CD8-positive, alpha-beta memory T cell (primary cell): ENCODE measurements at regions not wholly inside any gene's neighbourhood (a gene's known extent, or its start where the extent isn't known, plus 50 kb on each side); places are given as distances from the start of the nearest gene placed in this dataset.

Experiments used
- CTCF ChIA-PET: fragments of 350-600 bp; sonication (Branson Sonifier 250); formaldehyde crosslinking; loops from one replicate; lab custom pipeline; 2021; ENCODE audit warnings: antibody characterized with exemption; lab: Charles Lee
- POLR2A ChIA-PET: fragments of 350-600 bp; sonication (Branson Sonifier 250); formaldehyde crosslinking; loops from one replicate; lab custom pipeline; 2021; ENCODE audit warnings: antibody characterized with exemption; lab: Charles Lee
- DNase-seq, 5 donors: peaks; one replicate each; pipeline versions ENCODE4 v3.0.0 to v3.0.0-alpha.2; 2020 to 2022; ENCODE audit warnings: mixed read lengths in 1 of 5
- H3K27ac ChIP-seq: one replicate; pipeline ENCODE4 v1.7.0; 2013; ENCODE audit warnings: low read depth, mild to moderate bottlenecking, low read length, moderate library complexity
- H3K27me3 ChIP-seq: 2 replicates; pipeline ENCODE4 v1.7.0; 2013; ENCODE audit warnings: low read length, mild to moderate bottlenecking; ENCODE audit not compliant: insufficient read depth, poor library complexity, severe bottlenecking
- H3K36me3 ChIP-seq: 2 replicates; pipeline ENCODE4 v1.7.0; 2013; ENCODE audit warnings: mild to moderate bottlenecking, low read length, moderate library complexity; ENCODE audit not compliant: insufficient read depth
- H3K4me1 ChIP-seq: 2 replicates; pipeline ENCODE4 v1.7.0; 2013; ENCODE audit warnings: mild to moderate bottlenecking, low read length, moderate library complexity; ENCODE audit not compliant: insufficient read depth
- H3K4me3 ChIP-seq: 2 replicates; pipeline ENCODE4 v1.7.0; 2013; ENCODE audit warnings: mild to moderate bottlenecking, low read length
- H3K9me3 ChIP-seq: 2 replicates; pipeline ENCODE4 v1.7.0; 2013; ENCODE audit warnings: mild to moderate bottlenecking, low read length
- H3K27ac Mint-ChIP-seq, 8 donors: one replicate each; pipeline ENCODE4 v1.8.0; 2020 to 2021; ENCODE audit warnings: mixed read lengths in 8 of 8, mild to moderate bottlenecking in 6 of 8, inconsistent platforms in 3 of 8, moderate library complexity in 3 of 8
- H3K27me3 Mint-ChIP-seq, 2 donors: one replicate each; pipeline ENCODE4 v1.8.0; 2020 to 2021; ENCODE audit warnings: mixed read lengths in 2 of 2, mild to moderate bottlenecking in 1 of 2, moderate library complexity in 1 of 2
- H3K36me3 Mint-ChIP-seq, 3 donors: one replicate each; pipeline ENCODE4 v1.8.0; 2020 to 2021; ENCODE audit warnings: mixed read lengths in 3 of 3, inconsistent platforms in 1 of 3, mild to moderate bottlenecking in 1 of 3
- H3K4me1 Mint-ChIP-seq, 3 donors: one replicate each; pipeline ENCODE4 v1.8.0; 2020 to 2021; ENCODE audit warnings: mixed read lengths in 3 of 3, inconsistent platforms in 1 of 3, mild to moderate bottlenecking in 1 of 3
- H3K4me3 Mint-ChIP-seq, 7 donors: one replicate each; pipeline ENCODE4 v1.8.0; 2020 to 2021; ENCODE audit warnings: mixed read lengths in 7 of 7, mild to moderate bottlenecking in 6 of 7, moderate library complexity in 4 of 7, inconsistent platforms in 2 of 7
- H3K9me3 Mint-ChIP-seq, 5 donors: one replicate each; pipeline ENCODE4 v1.8.0; 2020 to 2022; ENCODE audit warnings: mixed read lengths in 5 of 5, mild to moderate bottlenecking in 3 of 5, moderate library complexity in 2 of 5, inconsistent platforms in 1 of 5

DNA sequence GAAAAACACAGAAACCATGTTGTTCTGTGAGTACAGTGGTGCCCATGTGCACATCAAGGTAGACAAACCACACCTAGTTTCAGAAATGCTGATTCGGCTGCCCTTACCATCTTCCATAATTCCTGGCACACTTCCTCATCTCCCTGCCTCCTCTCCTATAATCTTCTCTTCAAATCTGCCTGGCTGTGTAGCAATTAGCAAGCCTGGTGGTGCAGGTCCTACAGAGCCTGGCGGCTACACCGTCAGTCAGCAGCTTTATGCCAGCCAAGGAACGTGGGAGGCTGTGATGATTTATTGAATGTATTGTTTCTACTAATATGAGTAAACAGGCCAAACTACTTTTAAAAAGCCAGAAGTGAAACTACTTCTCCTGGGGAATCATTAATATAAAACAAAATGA is 106.8 kb downstream of the SEMA6D start:
- H3K27ac Mint-ChIP-seq: no peak overlapping the region
- no peaks in the 10 kb centered on the region for H3K9me3 ChIP-seq
- no peak for DNase-seq
- H3K4me1 ChIP-seq: no peaks in the 10 kb centered on the region
- peaks cover 0 to 5% (median 2%) of the 10 kb centered on the region in 5 donors for H3K9me3 Mint-ChIP-seq
- ChIA-PET POLR2A (no interaction called here), CTCF (no interaction called here)
- no peaks in the 10 kb centered on the region for H3K4me1 Mint-ChIP-seq
- no peaks in the 10 kb centered on the region for H3K36me3 Mint-ChIP-seq
- H3K27ac ChIP-seq: no peak overlapping the region
- peaks cover 2 to 8% of the 10 kb centered on the region in 2 donors for H3K27me3 Mint-ChIP-seq
- H3K27me3 ChIP-seq: no peaks in the 10 kb centered on the region
- no peak overlapping the region for H3K4me3 ChIP-seq
- H3K4me3 Mint-ChIP-seq: no peak overlapping the region
- no peaks in the 10 kb centered on the region for H3K36me3 ChIP-seq

DNA sequence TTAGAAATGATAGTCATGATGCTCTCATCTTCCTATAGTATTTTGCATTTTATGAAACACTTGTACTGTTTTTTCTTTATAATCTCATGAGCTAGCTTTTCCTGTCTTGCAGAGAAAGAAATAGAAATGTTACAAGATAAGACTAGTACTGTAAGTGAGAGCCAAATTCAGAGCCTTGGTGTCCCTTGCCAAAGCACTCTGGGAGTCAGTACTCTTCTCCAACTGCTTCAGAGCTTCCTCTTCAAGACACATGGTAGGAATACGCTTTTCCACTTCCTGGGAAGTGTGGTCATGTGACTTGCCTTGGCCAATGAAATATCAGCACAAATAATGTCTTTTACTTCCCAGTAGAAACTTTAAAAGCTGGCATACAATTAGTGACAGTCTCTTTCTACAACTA is 112.4 kb downstream of the SEMA6D start:
- Histone ChIP-seq H3K4me1 (no peaks in the 10 kb centered on the region), H3K36me3 (no peaks in the 10 kb centered on the region), H3K27me3 (no peaks in the 10 kb centered on the region), H3K27ac (no peak overlapping the region), H3K9me3 (no peaks in the 10 kb centered on the region), H3K4me3 (no peak overlapping the region)
- ChIA-PET POLR2A (no interaction called here), CTCF (no interaction called here)
- Mint-ChIP-seq H3K4me1 (no peaks in the 10 kb centered on the region), H3K4me3 (no peak overlapping the region), H3K9me3 (peaks cover 0 to 5% (median 3%) of the 10 kb centered on the region in 5 donors), H3K36me3 (peaks cover 0 to 2% (median 0%) of the 10 kb centered on the region in 3 donors), H3K27ac (no peak overlapping the region), H3K27me3 (peaks cover 0 to 8% of the 10 kb centered on the region in 2 donors)
- DNase-seq: no peak

DNA sequence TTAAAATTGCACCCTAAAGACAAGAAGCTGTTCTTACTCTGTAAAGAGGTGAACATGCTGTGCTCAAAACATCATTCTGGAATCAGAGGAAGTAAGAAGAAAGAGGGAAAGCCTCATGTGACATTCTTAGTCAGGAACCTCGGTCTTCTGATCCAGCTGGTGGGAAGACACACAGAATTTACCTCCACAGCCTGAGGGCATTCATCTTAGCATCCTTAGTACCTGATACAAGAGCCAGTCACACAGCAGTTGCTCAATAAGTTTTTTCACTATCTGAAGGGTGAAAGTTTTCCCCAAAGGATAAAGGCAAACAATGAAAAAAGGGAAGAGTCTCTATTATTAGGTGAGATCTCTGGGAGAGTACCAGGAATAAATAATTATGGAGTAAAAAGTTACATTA is 116.8 kb downstream of the SEMA6D start:
- Mint-ChIP-seq H3K36me3 (peaks cover 0 to 2% (median 0%) of the 10 kb centered on the region in 3 donors), H3K4me3 (no peak overlapping the region), H3K27ac (no peak overlapping the region), H3K27me3 (no peaks in the 10 kb centered on the region), H3K4me1 (no peaks in the 10 kb centered on the region), H3K9me3 (peaks cover 0 to 4% (median 2%) of the 10 kb centered on the region in 5 donors)
- no peak overlapping the region for H3K4me3 ChIP-seq
- no peaks in the 10 kb centered on the region for H3K4me1 ChIP-seq
- no peak for DNase-seq
- ChIA-PET CTCF (no interaction called here), POLR2A (no interaction called here)
- no peaks in the 10 kb centered on the region for H3K27me3 ChIP-seq
- H3K27ac ChIP-seq: no peak overlapping the region
- no peaks in the 10 kb centered on the region for H3K36me3 ChIP-seq
- H3K9me3 ChIP-seq: no peaks in the 10 kb centered on the region

DNA sequence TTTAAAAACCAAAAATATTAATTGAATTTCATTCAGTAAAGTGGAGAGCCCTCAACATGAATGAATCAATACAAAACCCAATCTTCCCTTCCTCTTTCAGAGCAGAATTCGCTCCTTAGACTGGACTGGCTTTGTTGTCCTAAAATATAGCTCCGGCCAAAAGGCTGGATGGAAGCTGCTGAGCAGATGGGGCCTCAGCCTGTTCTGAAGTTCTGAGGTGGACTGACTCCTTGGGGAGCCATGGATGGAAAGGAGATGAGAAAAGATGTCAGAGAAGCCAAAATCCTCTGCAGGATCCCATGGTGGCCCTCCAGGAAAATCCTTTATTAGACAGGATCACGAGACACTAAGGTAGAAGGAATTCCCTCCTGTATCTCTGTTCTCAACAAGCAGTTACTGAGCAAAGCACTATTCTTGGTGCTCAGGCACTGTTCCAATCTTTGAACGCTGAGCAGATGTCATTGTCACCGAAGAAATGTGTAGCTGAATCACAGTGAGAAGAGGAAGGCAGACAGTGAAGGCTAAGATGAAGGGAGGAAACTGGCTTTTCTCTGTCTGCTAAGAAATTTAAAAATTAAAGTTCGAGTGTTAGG is 122.0 kb downstream of the SEMA6D start:
- no peak for DNase-seq
- H3K27me3 Mint-ChIP-seq: peaks cover 0 to under 1% of the 10 kb centered on the region in 2 donors
- no peaks in the 10 kb centered on the region for H3K36me3 ChIP-seq
- no peaks in the 10 kb centered on the region for H3K4me1 Mint-ChIP-seq
- H3K4me1 ChIP-seq: no peaks in the 10 kb centered on the region
- H3K9me3 ChIP-seq: no peaks in the 10 kb centered on the region
- POLR2A ChIA-PET: no interaction called here
- no peak overlapping the region for H3K4me3 ChIP-seq
- CTCF ChIA-PET: no interaction called here
- no peaks in the 10 kb centered on the region for H3K27me3 ChIP-seq
- peaks cover 0 to 4% (median 0%) of the 10 kb centered on the region in 5 donors for H3K9me3 Mint-ChIP-seq
- H3K27ac ChIP-seq: no peak overlapping the region
- no peak overlapping the region for H3K27ac Mint-ChIP-seq
- H3K4me3 Mint-ChIP-seq: no peak overlapping the region
- H3K36me3 Mint-ChIP-seq: no peaks in the 10 kb centered on the region

DNA sequence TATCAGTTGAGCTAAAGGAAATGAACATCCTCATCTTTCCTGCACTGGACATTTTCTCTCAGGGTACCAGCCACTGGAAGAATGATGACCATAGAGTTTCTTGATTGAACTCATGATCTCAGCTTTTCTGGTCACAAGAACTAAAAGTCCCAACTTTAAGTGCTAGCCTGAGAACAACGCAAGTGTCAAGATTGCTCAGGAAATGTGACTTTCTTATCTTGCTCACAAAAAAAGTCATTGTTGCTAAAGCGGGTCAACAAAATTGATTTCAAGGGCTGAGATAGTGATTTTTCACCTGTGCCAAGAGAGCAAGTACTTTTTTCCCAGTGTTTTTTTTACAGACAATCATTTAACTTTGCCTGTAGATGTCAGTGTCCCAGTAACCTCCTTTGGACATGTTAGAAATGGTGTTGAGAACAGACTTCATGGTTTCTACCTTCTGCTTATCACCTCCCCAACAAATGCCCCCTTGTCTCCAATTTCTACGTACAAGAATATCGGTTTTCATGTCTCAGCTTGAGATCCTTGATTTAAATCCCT is 125.9 kb downstream of the SEMA6D start:
- no peak overlapping the region for H3K27ac Mint-ChIP-seq
- DNase-seq: no peak
- CTCF ChIA-PET: no interaction called here

DNA sequence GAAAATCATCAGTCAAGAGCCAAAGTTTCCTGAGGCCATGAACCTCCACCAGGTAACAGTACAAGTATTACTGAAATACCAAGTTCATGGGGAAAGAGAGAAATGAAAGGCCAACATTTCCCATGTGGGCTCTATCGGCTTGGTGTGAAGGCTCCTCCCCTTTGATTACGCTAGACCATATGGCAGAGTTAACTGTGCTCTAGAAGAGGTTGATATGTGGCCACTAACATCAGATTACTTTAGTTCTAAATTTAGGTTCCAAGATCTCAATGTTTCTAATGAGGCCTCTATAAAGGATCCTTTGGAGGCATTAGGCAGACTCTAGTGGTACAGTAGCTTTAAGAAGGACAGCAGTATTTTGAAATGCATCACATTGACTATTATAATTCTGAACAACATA is 127.1 kb downstream of the SEMA6D start:
- no peaks in the 10 kb centered on the region for H3K36me3 Mint-ChIP-seq

More for the DNA sequence above, 125.9 kb downstream of the SEMA6D start:
- Histone ChIP-seq H3K27me3 (no peaks in the 10 kb centered on the region), H3K27ac (no peak overlapping the region), H3K4me1 (no peaks in the 10 kb centered on the region), H3K4me3 (no peak overlapping the region), H3K36me3 (no peaks in the 10 kb centered on the region), H3K9me3 (no peaks in the 10 kb centered on the region)
- Mint-ChIP-seq H3K9me3 (peaks cover 0 to 4% (median 0%) of the 10 kb centered on the region in 5 donors), H3K36me3 (no peaks in the 10 kb centered on the region), H3K4me3 (no peak overlapping the region), H3K27me3 (peaks cover 0 to 3% of the 10 kb centered on the region in 2 donors), H3K4me1 (no peaks in the 10 kb centered on the region)
- POLR2A ChIA-PET: no interaction called here

DNA sequence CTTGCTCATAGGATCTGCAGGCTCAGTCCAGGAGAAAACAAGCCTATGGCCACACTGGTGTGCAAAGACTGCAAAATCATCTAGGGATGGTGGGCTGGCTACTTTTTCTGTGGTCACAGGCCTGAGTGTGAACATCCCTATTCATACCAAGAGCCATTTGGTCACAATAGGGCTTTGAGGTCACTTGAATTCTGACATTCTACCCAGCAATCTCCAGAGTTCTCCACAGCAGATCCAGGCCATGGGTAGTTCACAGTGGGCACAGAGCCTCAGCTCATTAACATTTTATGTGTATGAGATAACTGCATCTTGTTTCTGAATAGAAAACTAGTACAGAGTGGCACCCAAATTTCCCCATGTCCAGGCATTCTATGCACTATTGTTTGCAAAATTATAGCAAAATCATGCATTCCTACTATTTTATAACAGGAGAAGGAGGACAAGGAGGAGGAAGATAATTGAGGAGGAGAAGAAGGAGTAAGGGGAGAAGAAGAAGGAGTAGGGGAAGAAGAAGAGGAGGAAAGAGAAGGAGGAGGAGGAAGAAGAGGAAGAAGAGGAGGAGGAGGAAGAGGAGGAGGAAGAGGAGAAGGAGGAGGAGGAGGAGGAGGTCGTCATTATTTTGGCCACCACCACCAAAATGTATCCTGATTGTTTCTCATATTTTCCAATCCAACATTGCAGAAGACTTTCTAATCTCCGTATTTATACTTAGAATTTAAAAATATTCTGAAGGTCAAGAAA is 129.0 kb downstream of the SEMA6D start:
- no peaks in the 10 kb centered on the region for H3K36me3 Mint-ChIP-seq
- Histone ChIP-seq H3K4me3 (no peak overlapping the region), H3K9me3 (no peaks in the 10 kb centered on the region), H3K27me3 (no peaks in the 10 kb centered on the region), H3K4me1 (no peaks in the 10 kb centered on the region), H3K27ac (no peak overlapping the region), H3K36me3 (no peaks in the 10 kb centered on the region)
- CTCF ChIA-PET: no interaction called here
- POLR2A ChIA-PET: no interaction called here
- DNase-seq: no peak
- no peak overlapping the region for H3K4me3 Mint-ChIP-seq
- H3K4me1 Mint-ChIP-seq: no peaks in the 10 kb centered on the region
- H3K9me3 Mint-ChIP-seq: peaks cover 0 to 9% (median 2%) of the 10 kb centered on the region in 5 donors
- H3K27ac Mint-ChIP-seq: no peak overlapping the region
- peaks cover 0 to 3% of the 10 kb centered on the region in 2 donors for H3K27me3 Mint-ChIP-seq

More for the DNA sequence above, 127.1 kb downstream of the SEMA6D start:
- Histone ChIP-seq H3K27me3 (no peaks in the 10 kb centered on the region), H3K4me3 (no peak overlapping the region), H3K9me3 (no peaks in the 10 kb centered on the region), H3K4me1 (no peaks in the 10 kb centered on the region), H3K27ac (no peak overlapping the region), H3K36me3 (no peaks in the 10 kb centered on the region)
- DNase-seq: no peak
- no peak overlapping the region for H3K4me3 Mint-ChIP-seq
- POLR2A ChIA-PET: no interaction called here
- CTCF ChIA-PET: no interaction called here
- no peak overlapping the region for H3K27ac Mint-ChIP-seq
- peaks cover 0 to 4% (median 0%) of the 10 kb centered on the region in 5 donors for H3K9me3 Mint-ChIP-seq
- no peaks in the 10 kb centered on the region for H3K4me1 Mint-ChIP-seq
- peaks cover 0 to 3% of the 10 kb centered on the region in 2 donors for H3K27me3 Mint-ChIP-seq

DNA sequence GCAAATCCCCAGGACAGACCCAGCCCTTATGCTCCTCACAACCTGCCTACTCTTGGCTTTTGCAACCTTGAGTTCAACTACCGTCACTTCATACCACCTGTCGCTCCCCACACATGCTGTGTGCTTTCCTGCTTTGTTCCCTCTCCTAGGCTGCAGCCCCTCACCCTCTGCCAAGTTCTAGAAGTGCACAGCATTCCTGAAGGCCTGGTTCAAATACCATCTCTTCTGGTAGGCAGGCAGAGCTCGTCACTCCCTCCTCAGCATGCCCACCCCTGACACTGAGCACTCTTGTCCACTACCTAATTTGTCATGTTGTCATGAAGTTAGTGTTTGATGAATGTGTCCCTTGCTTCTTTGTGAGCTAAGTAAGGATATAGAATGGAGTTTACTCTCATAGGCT is 129.6 kb downstream of the SEMA6D start:
- Mint-ChIP-seq H3K36me3 (no peaks in the 10 kb centered on the region), H3K27me3 (peaks cover 0 to 3% of the 10 kb centered on the region in 2 donors), H3K27ac (no peak overlapping the region), H3K9me3 (peaks cover 0 to 9% (median 2%) of the 10 kb centered on the region in 5 donors), H3K4me1 (no peaks in the 10 kb centered on the region), H3K4me3 (no peak overlapping the region)
- CTCF ChIA-PET: no interaction called here
- H3K4me3 ChIP-seq: no peak overlapping the region
- no peaks in the 10 kb centered on the region for H3K36me3 ChIP-seq
- H3K27me3 ChIP-seq: no peaks in the 10 kb centered on the region
- POLR2A ChIA-PET: no interaction called here
- no peaks in the 10 kb centered on the region for H3K9me3 ChIP-seq
- no peak for DNase-seq
- no peaks in the 10 kb centered on the region for H3K4me1 ChIP-seq
- no peak overlapping the region for H3K27ac ChIP-seq
